B cell (primary cell): ENCODE measurements at regions not wholly inside any gene's neighbourhood (a gene's known extent, or its start where the extent isn't known, plus 50 kb on each side); places are given as distances from the start of the nearest gene placed in this dataset.
"Not testable (repeated sequence)": the region's sequence is repeated elsewhere in the genome, so short reads cannot be mapped to it uniquely, and the experiment has no call there.

Experiments used
- ATAC-seq: fragments of 200-7000 bp; cut with Tn5 transposase; one replicate; pipeline ENCODE4 v1.10.0; 2021; ENCODE audit warnings: low read depth, mild to moderate bottlenecking, moderate number of reproducible peaks, moderate library complexity
- CTCF ChIA-PET: fragments of 350-600 bp; sonication (Branson Sonifier 250); formaldehyde crosslinking; loops from one replicate; lab custom pipeline; 2021; ENCODE audit warnings: antibody characterized with exemption, inconsistent platforms; lab: Charles Lee
- POLR2A ChIA-PET: fragments of 350-600 bp; sonication (Branson Sonifier 250); formaldehyde crosslinking; loops from one replicate; lab custom pipeline; 2021; ENCODE audit warnings: antibody characterized with exemption; lab: Charles Lee
- DNase-seq: peaks from one replicate; pipeline ENCODE4 v3.0.0; 2013
- H2AFZ ChIP-seq: 2 replicates; pipeline ENCODE4 v1.6.1; 2012; ENCODE audit warnings: mild to moderate bottlenecking, low read depth, low read length; ENCODE audit not compliant: insufficient read depth, poor library complexity, severe bottlenecking
- H3K27ac ChIP-seq, 2 donors: 1 replicate in 1 of 2; 2 replicates in 1 of 2; pipeline ENCODE4 v1.5.1; 2012 to 2013; ENCODE audit warnings: low read length in 2 of 2, mild to moderate bottlenecking in 2 of 2, moderate library complexity in 1 of 2
- H3K27me3 ChIP-seq, 4 experiments: fragments of 200-600 bp in 1 of 4; sonication (generic) in 1 of 4; replicated peaks in 1 of 4; 1 replicate in 2 of 4; 2 replicates in 2 of 4; pipeline versions ENCODE4 v1.6.1 to v1.7.0; 2013 to 2016; ENCODE audit warnings: low read length in 3 of 4, mild to moderate bottlenecking in 2 of 4, mixed read lengths in 1 of 4, moderate library complexity in 1 of 4; ENCODE audit not compliant: insufficient read depth in 4 of 4, control insufficient read depth in 3 of 4; ENCODE audit errors: control extremely low read depth in 1 of 4
- H3K36me3 ChIP-seq, 2 experiments: replicated peaks in 1 of 2; 1 replicate in 1 of 2; 2 replicates in 1 of 2; pipeline versions ENCODE4 v1.6.1 to v1.7.1; 2013; ENCODE audit warnings: low read length in 1 of 2; ENCODE audit not compliant: insufficient read depth in 2 of 2, control insufficient read depth in 1 of 2; ENCODE audit errors: control extremely low read depth in 1 of 2, extremely low read depth in 1 of 2
- H3K4me1 ChIP-seq, 2 donors: fragments of 200-600 bp in 1 of 2; sonication (generic) in 1 of 2; 1 replicate in 1 of 2; 2 replicates in 1 of 2; pipeline versions ENCODE4 v1.5.1 to v1.6.1; 2013 to 2017; ENCODE audit warnings: low read length in 2 of 2; ENCODE audit not compliant: control insufficient read depth in 2 of 2, insufficient read depth in 2 of 2
- H3K4me2 ChIP-seq: replicated peaks from 2 replicates; pipeline ENCODE3; 2012; ENCODE audit warnings: mild to moderate bottlenecking, low read depth, low read length; ENCODE audit not compliant: poor library complexity, severe bottlenecking
- H3K4me3 ChIP-seq, 5 experiments: fragments of 200-600 bp in 1 of 5; sonication (generic) in 1 of 5; 1 replicate in 3 of 5; 2 replicates in 2 of 5; pipeline versions ENCODE4 v1.5.1 to v1.7.0; 2011 to 2016; ENCODE audit warnings: low read length in 4 of 5, mild to moderate bottlenecking in 4 of 5, low read depth in 2 of 5, control low read depth in 1 of 5, moderate library complexity in 1 of 5; ENCODE audit not compliant: insufficient read depth in 1 of 5; ENCODE audit errors: control extremely low read depth in 1 of 5, extremely low read depth in 1 of 5
- H3K79me2 ChIP-seq: fragments of 200-600 bp; sonication (generic); one replicate; pipeline ENCODE4 v1.6.0; 2016; ENCODE audit warnings: low read length; ENCODE audit not compliant: control insufficient read depth, insufficient read depth
- H3K9ac ChIP-seq: fragments of 200-600 bp; sonication (generic); 2 replicates; pipeline ENCODE4 v1.6.1; 2017; ENCODE audit warnings: mild to moderate bottlenecking, low read length, moderate library complexity
- H3K9me3 ChIP-seq, 3 donors: one replicate each; pipeline versions ENCODE4 v1.6.1 to v1.7.1; 2013; ENCODE audit warnings: low read length in 2 of 3; ENCODE audit not compliant: control insufficient read depth in 2 of 3, insufficient read depth in 1 of 3; ENCODE audit errors: control extremely low read depth in 1 of 3
- H4K20me1 ChIP-seq: 2 replicates; pipeline ENCODE4 v1.6.0; 2012; ENCODE audit warnings: mild to moderate bottlenecking, low read length; ENCODE audit not compliant: insufficient read depth, control insufficient read depth, poor library complexity, severe bottlenecking
- H3K27ac Mint-ChIP-seq: one replicate; pipeline ENCODE4 v1.8.0; 2021; ENCODE audit warnings: mixed read lengths
- H3K27me3 Mint-ChIP-seq: one replicate; pipeline ENCODE4 v1.8.0; 2021; ENCODE audit warnings: mixed read lengths
- H3K4me1 Mint-ChIP-seq: one replicate; pipeline ENCODE4 v1.8.0; 2021; ENCODE audit warnings: mixed read lengths
- H3K4me3 Mint-ChIP-seq: one replicate; pipeline ENCODE4 v1.8.0; 2021; ENCODE audit warnings: mixed read lengths
- H3K9me3 Mint-ChIP-seq: one replicate; pipeline ENCODE4 v1.8.0; 2022; ENCODE audit warnings: mixed read lengths; ENCODE audit not compliant: insufficient read depth
- CTCF ChIP-seq: fragments of 200-600 bp; IDR thresholded peaks from one replicate; pipeline ENCODE4 v1.8.0; 2022; ENCODE audit warnings: antibody characterized with exemption, mild to moderate bottlenecking
- EZH2 ChIP-seq: IDR thresholded peaks from 2 replicates; pipeline ENCODE4 v1.6.1; 2012; ENCODE audit warnings: borderline replicate concordance, low read depth, mild to moderate bottlenecking, moderate library complexity, low read length; ENCODE audit not compliant: insufficient read depth, poor library complexity, severe bottlenecking
- WGBS: methylation state at CpG from one replicate; pipeline ENCODE4 v1.1.5; 2013; ENCODE audit warnings: missing lambda C conversion rate; ENCODE audit not compliant: insufficient coverage; 5-methylcytosine and 5-hydroxymethylcytosine counted together
- intact Hi-C: fragments of 100-400 bp; cut with micrococcal nuclease; formaldehyde crosslinking; loops from one replicate; pipeline ENCODE4 v1.10.0; 2022

GRCh38 chr1:95793893-95794292 lies 559.9 kb downstream of the RWDD3 start:
- H3K4me3 ChIP-seq, result no peak overlapping the region
- intact Hi-C loops, result no loop called here
- Mint-ChIP-seq H3K9me3 (no peaks in the 10 kb centered on the region), H3K27me3 (no peaks in the 10 kb centered on the region), H3K4me1 (no peaks in the 10 kb centered on the region), H3K27ac (no peak overlapping the region), H3K4me3 (no peak overlapping the region)
- ChIA-PET POLR2A (no interaction called here), CTCF (no interaction called here)
- no peaks in the 10 kb centered on the region for H3K27me3 ChIP-seq
- no peaks in the 10 kb centered on the region for H3K79me2 ChIP-seq
- no peak for ATAC-seq
- no peaks in the 10 kb centered on the region for H4K20me1 ChIP-seq
- TF ChIP-seq EZH2 (no peak), CTCF (no peak)
- H3K4me2 ChIP-seq, result no peak overlapping the region
- H3K9ac ChIP-seq, result no peak overlapping the region
- no peak overlapping the region for H2AFZ ChIP-seq
- peaks cover 0 to 13% (median 0%) of the 10 kb centered on the region in 3 donors for H3K9me3 ChIP-seq
- no peaks in the 10 kb centered on the region for H3K36me3 ChIP-seq
- no peak overlapping the region for H3K27ac ChIP-seq
- H3K4me1 ChIP-seq, result no peaks in the 10 kb centered on the region
- 93% methylated on average over 4 of the region's 5 CpGs for WGBS
- DNase-seq, result no peak

- intact Hi-C loops, H3K4me3 ChIP-seq, H3K36me3 ChIP-seq, H3K27me3 Mint-ChIP-seq, H3K4me2 ChIP-seq, H4K20me1 ChIP-seq, H3K4me1 ChIP-seq, H3K27ac Mint-ChIP-seq, DNase-seq, H3K27ac ChIP-seq, H3K4me3 Mint-ChIP-seq, H2AFZ ChIP-seq, H3K4me1 Mint-ChIP-seq, H3K79me2 ChIP-seq, H3K9ac ChIP-seq, CTCF ChIA-PET, POLR2A ChIA-PET, H3K27me3 ChIP-seq, ATAC-seq, H3K9me3 Mint-ChIP-seq: not testable (repeated sequence)
- H3K9me3 ChIP-seq, result peaks cover 0 to 13% (median 0%) of the 10 kb centered on the region in 3 donors
- WGBS, result 65% methylated on average over 2 of the region's 2 CpGs
Measured at GRCh38 chr1:95797761-95798160, 563.8 kb downstream of the RWDD3 start.
